SK-N-SH (cell line): ENCODE measurements at regions not wholly inside any gene's neighbourhood (a gene's known extent, or its start where the extent isn't known, plus 50 kb on each side); places are given as distances from the start of the nearest gene placed in this dataset.

Source experiments
- small RNA-seq, 7 experiments: library from RNA; depleted of rRNA; stranded (forward); fragments of <200 nt; gene quantifications; one replicate each; pipeline ENCODE3, GENCODE V24; 2012

Small RNA genes in the stretch of these regions (small RNA-seq; reads per million reads assigned to genes)
- gene RF00017: 0 reads per million in 7 experiments
